Cardiac muscle cell (in vitro differentiated cells and primary cell): ENCODE measurements at regions not wholly inside any gene's neighbourhood (a gene's known extent, or its start where the extent isn't known, plus 50 kb on each side); places are given as distances from the start of the nearest gene placed in this dataset.

Experiments used
- DNase-seq, 2 donors: peaks; one replicate each; pipeline versions ENCODE4 v3.0.0 to v3.0.0-alpha.2; 2010 to 2017; ENCODE audit warnings: low read depth in 1 of 2, low spot score in 1 of 2
- H3K27ac ChIP-seq: fragments of 200-600 bp; sonication (generic); 2 replicates; pipeline ENCODE4 v1.5.1; 2016
- H3K27me3 ChIP-seq: fragments of 200-600 bp; sonication (generic); 2 replicates; pipeline ENCODE4 v1.6.0; 2016; ENCODE audit warnings: control low read depth
- H3K36me3 ChIP-seq: fragments of 200-600 bp; sonication (generic); 2 replicates; pipeline ENCODE4 v1.5.1; 2016; ENCODE audit warnings: control low read depth
- H3K4me1 ChIP-seq: fragments of 200-600 bp; sonication (generic); 2 replicates; pipeline ENCODE4 v1.8.1; 2017; ENCODE audit warnings: low read depth, mild to moderate bottlenecking, mixed run types
- H3K4me3 ChIP-seq: fragments of 200-600 bp; sonication (generic); 2 replicates; pipeline ENCODE4 v1.5.1; 2016; ENCODE audit warnings: mild to moderate bottlenecking
- H3K9me3 ChIP-seq: fragments of 200-600 bp; sonication (generic); 2 replicates; pipeline ENCODE4 v1.5.1; 2017; ENCODE audit warnings: low read depth, mild to moderate bottlenecking, control low read depth
- TF ChIP-seq, protein P1 (sequence below): IDR thresholded peaks from 2 replicates; pipeline ENCODE4 v1.5.1; 2012; ENCODE audit warnings: low read depth, mild to moderate bottlenecking, low read length

DNA sequence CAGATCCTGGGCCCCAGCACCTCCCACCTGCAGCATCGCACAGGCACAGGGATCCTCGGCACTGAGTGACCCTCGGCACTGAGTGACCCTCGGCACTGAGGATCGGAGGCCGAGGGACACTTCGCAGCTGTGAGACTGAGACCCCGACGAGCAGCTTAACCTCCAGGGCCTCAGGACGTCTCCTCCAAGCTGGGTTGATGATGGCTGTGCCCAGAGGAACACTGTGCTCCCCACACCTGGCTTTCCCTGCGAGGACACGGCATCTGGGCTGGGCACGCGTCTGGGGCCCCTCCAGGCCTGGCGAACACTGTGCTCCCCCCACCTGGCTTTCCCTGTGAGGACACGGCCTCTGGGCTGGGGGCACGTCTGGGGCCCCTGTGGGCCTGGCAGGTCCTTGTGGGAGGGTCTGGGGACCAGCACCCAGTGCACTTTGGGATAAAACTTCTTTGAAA lies 158.3 kb upstream of the PPP2R2D start:
- Histone ChIP-seq H3K27ac (no peak overlapping the region), H3K9me3 (no peaks in the 10 kb centered on the region), H3K4me1 (no peaks in the 10 kb centered on the region), H3K4me3 (no peak overlapping the region), H3K36me3 (no peaks in the 10 kb centered on the region), H3K27me3 (no peaks in the 10 kb centered on the region)
- no peak for DNase-seq
- TF ChIP-seq, protein P1, sequence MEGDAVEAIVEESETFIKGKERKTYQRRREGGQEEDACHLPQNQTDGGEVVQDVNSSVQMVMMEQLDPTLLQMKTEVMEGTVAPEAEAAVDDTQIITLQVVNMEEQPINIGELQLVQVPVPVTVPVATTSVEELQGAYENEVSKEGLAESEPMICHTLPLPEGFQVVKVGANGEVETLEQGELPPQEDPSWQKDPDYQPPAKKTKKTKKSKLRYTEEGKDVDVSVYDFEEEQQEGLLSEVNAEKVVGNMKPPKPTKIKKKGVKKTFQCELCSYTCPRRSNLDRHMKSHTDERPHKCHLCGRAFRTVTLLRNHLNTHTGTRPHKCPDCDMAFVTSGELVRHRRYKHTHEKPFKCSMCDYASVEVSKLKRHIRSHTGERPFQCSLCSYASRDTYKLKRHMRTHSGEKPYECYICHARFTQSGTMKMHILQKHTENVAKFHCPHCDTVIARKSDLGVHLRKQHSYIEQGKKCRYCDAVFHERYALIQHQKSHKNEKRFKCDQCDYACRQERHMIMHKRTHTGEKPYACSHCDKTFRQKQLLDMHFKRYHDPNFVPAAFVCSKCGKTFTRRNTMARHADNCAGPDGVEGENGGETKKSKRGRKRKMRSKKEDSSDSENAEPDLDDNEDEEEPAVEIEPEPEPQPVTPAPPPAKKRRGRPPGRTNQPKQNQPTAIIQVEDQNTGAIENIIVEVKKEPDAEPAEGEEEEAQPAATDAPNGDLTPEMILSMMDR = no peak

DNA sequence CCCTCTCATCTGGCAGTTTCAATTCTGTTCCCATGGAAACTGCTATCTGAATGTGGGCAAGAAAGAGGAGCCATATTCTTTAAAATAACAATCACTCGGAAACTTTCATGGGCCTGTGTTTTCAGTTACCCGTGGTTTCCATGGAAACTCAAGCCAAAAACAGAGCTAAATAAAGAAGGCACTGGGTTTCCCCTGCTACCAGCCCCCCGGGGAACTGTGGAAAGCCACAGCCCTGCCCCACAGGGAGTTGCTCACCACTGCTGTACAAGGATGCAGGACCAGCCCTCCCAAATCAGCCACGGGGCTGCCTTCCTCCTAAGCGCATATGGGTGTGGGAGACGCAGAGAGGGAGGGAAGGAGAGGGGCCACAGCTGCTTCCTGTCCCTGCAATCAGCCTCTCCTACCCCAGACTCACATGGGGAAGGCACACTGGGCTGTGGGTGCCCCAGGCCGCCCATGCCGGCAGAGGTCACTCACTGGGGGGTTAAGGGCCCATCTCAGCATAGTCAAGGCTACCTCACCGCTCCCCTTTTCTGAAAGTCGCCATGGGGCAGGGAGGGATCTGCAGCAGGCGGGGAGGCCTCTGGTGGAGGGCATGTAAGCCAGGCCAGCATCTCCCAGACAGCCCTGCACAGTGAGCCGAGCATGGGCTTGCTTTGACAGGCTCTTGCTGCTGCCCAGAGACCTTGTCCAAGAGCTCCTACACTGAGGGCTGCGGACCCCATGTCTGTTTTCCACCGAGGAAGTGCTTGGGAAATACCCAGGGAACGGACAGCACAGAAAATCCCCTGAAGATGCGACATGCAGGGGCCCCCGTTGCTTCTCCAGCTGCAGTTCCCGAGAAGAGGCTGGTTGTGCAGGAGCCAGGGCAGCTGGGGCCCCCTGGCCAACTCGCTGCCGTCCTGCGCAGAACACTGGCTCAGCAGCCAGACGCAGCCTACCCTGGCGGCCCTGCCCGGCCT lies 157.3 kb upstream of the PPP2R2D start:
- TF ChIP-seq, protein P1 = no peak
- no peaks in the 10 kb centered on the region for H3K27me3 ChIP-seq
- no peaks in the 10 kb centered on the region for H3K9me3 ChIP-seq
- H3K36me3 ChIP-seq = no peaks in the 10 kb centered on the region
- DNase-seq = no peak
- H3K27ac ChIP-seq = no peak overlapping the region
- no peak overlapping the region for H3K4me3 ChIP-seq
- no peaks in the 10 kb centered on the region for H3K4me1 ChIP-seq

DNA sequence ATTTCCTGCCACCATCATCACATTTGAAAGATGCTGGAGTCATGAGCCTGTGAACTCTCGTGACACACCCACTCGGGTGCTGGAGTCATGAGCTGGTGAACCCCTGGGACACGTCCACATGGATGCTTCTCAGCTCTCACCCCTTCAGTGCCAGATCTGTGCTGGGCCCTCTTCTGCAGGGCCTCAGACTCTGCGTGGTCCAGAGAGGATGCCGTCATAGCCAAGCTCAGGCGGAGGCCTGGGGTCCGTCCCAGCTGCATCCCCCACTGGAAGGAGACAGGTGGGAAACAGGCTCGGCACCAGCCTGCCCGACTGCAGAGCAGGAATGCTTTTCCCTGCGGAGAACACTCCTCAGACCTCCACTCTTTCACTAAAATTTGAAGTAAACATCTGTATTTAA lies 156.5 kb upstream of the PPP2R2D start:
- no peaks in the 10 kb centered on the region for H3K4me1 ChIP-seq
- DNase-seq = no peak
- TF ChIP-seq, protein P1 = no peak
- no peaks in the 10 kb centered on the region for H3K27me3 ChIP-seq
- H3K27ac ChIP-seq = no peak overlapping the region
- no peak overlapping the region for H3K4me3 ChIP-seq
- no peaks in the 10 kb centered on the region for H3K9me3 ChIP-seq
- no peaks in the 10 kb centered on the region for H3K36me3 ChIP-seq

DNA sequence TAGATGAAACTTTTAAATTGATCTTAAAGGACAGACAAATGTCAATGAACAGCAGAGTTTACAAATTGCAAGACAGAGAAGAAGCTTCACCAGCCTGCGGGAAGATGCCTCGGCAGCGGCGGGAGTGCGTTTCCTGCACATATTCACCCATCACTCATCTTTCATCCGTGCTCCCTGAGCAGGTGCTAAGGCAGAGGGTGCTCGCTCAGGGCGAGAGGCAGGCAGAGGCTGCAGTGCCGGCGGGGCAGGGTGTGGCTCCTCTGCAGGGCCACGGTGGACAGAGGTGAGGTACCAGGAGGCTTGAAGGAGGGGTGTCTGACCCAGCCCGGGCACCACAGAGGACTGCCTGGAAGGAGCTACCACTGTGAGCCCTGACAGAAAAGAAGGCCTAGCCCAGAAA lies 155.2 kb upstream of the PPP2R2D start:
- Histone ChIP-seq H3K9me3 (no peaks in the 10 kb centered on the region), H3K4me1 (no peaks in the 10 kb centered on the region), H3K27me3 (no peaks in the 10 kb centered on the region), H3K36me3 (no peaks in the 10 kb centered on the region), H3K27ac (no peak overlapping the region), H3K4me3 (no peak overlapping the region)
- no peak for DNase-seq
- TF ChIP-seq, protein P1 = no peak

DNA sequence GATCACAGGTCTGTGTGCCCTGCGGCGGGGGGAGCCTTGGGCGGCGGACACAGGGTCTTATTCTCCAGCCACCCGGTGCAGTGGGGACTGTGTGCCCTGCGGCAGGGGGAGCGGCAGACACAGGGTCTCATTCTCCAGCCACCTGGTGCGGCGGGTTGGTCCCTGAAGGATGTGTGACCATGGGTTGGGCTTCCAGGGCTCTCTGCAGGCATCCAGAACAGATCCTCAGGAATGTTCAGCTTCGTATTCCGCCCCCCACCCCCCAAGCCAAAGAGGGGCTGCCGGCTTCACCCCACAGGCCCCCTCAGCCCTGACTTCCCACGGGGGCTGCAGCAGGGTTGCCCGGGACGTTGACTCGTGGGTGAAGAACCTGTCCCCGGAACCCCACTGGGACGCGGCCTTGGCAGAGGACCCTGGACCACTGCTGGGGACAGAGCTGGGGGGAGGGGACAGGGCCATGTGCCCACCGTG lies 154.5 kb upstream of the PPP2R2D start:
- peaks cover 1% of the 10 kb centered on the region for H3K4me1 ChIP-seq
- H3K9me3 ChIP-seq = no peaks in the 10 kb centered on the region
- no peaks in the 10 kb centered on the region for H3K27me3 ChIP-seq
- TF ChIP-seq, protein P1 = no peak
- no peak for DNase-seq
- H3K4me3 ChIP-seq = no peak overlapping the region
- H3K27ac ChIP-seq = no peak overlapping the region
- no peaks in the 10 kb centered on the region for H3K36me3 ChIP-seq
